ENCODE measurements at regions not wholly inside any gene's neighbourhood (a gene's known extent, or its start where the extent isn't known, plus 50 kb on each side); places are given as distances from the start of the nearest gene placed in this dataset.
A peak's percentile ranks its signal among the peaks of the same experiment; 100 is the strongest.
"Not testable (repeated sequence)": the region's sequence is repeated elsewhere in the genome, so short reads cannot be mapped to it uniquely, and the experiment has no call there.

- H3K27me3 ChIP-seq; H3K27ac ChIP-seq; H3K36me3 ChIP-seq (replicated peaks in 1 of 2; ENCODE audit: insufficient read depth in 1 of 2, low read depth in 2 of 2); H3K9me3 ChIP-seq; intact Hi-C loops (cut with DNase I); ATAC-seq; H3K4me3 ChIP-seq; H3K4me1 ChIP-seq; DNase-seq: not testable (repeated sequence)
- WGBS, 2 donors: no CpG with 5 or more reads among the region's 2 CpGs
Measured at GRCh38 chr2:110357616-110358015, 115.0 kb downstream of the LIMS4 start.

GRCh38 chr2:110354294-110355018, 118.2 kb downstream of the LIMS4 start:
- H3K27ac ChIP-seq: peak overlapping the region in 1 of 4 donors; percentile 48
- no CpG with 5 or more reads among the region's 5 CpGs for WGBS, 2 donors
- H3K9me3 ChIP-seq; DNase-seq; H3K27me3 ChIP-seq; H3K4me3 ChIP-seq; H3K4me1 ChIP-seq; intact Hi-C loops (cut with DNase I); H3K36me3 ChIP-seq (replicated peaks in 1 of 2; ENCODE audit: insufficient read depth in 1 of 2, low read depth in 2 of 2): not testable (repeated sequence)
- peak; percentile 91 for ATAC-seq

GRCh38 chr2:110350718-110351117, 121.9 kb downstream of the LIMS4 start:
- H3K27ac ChIP-seq; H3K4me3 ChIP-seq; H3K36me3 ChIP-seq (replicated peaks in 1 of 2; ENCODE audit: insufficient read depth in 1 of 2, low read depth in 2 of 2); DNase-seq; H3K4me1 ChIP-seq; intact Hi-C loops (cut with DNase I); H3K27me3 ChIP-seq; H3K9me3 ChIP-seq: not testable (repeated sequence)
- peak; percentile 49 for ATAC-seq

GRCh38 chr2:110348902-110349301, 123.7 kb downstream of the LIMS4 start:
- WGBS, 2 donors: no CpG with 5 or more reads among the region's 12 CpGs
- H3K4me1 ChIP-seq; H3K27ac ChIP-seq; H3K27me3 ChIP-seq; H3K4me3 ChIP-seq; H3K9me3 ChIP-seq; H3K36me3 ChIP-seq (replicated peaks in 1 of 2; ENCODE audit: insufficient read depth in 1 of 2, low read depth in 2 of 2); intact Hi-C loops (cut with DNase I); ATAC-seq: not testable (repeated sequence)
- DNase-seq: peak in 1 of 4 donors; percentile 4

GRCh38 chr2:110344405-110345035, 128.1 kb downstream of the LIMS4 start:
- H3K36me3 ChIP-seq (replicated peaks in 1 of 2; ENCODE audit: insufficient read depth in 1 of 2, low read depth in 2 of 2); intact Hi-C loops (cut with DNase I); H3K27ac ChIP-seq; ATAC-seq; H3K4me1 ChIP-seq; H3K4me3 ChIP-seq; H3K27me3 ChIP-seq; H3K9me3 ChIP-seq: not testable (repeated sequence)
- peak in 1 of 4 donors; percentile 3 for DNase-seq
- 83% methylated on average over 2 of the region's 6 CpGs; no CpG with 5 or more reads in 1 of the 2 donors for WGBS, 2 donors

- H3K27me3 ChIP-seq; H3K36me3 ChIP-seq (replicated peaks in 1 of 2; ENCODE audit: insufficient read depth in 1 of 2, low read depth in 2 of 2); intact Hi-C loops (cut with DNase I); H3K9me3 ChIP-seq; ATAC-seq; DNase-seq; H3K4me1 ChIP-seq; H3K27ac ChIP-seq; H3K4me3 ChIP-seq: not testable (repeated sequence)
- 80% methylated on average over 1 of the region's 7 CpGs; no CpG with 5 or more reads in 1 of the 2 donors for WGBS, 2 donors
Measured at GRCh38 chr2:110342077-110342476, 129.7 kb upstream of the MTLN start.

- H3K9me3 ChIP-seq; H3K27ac ChIP-seq; H3K36me3 ChIP-seq (replicated peaks in 1 of 2; ENCODE audit: insufficient read depth in 1 of 2, low read depth in 2 of 2); H3K27me3 ChIP-seq; intact Hi-C loops (cut with DNase I); DNase-seq; H3K4me3 ChIP-seq; H3K4me1 ChIP-seq: not testable (repeated sequence)
- ATAC-seq: peak; percentile 84
- no CpG with 5 or more reads among the region's 2 CpGs for WGBS, 2 donors
Measured at GRCh38 chr2:110339126-110339525, 126.8 kb upstream of the MTLN start.

- H3K36me3 ChIP-seq (replicated peaks in 1 of 2; ENCODE audit: insufficient read depth in 1 of 2, low read depth in 2 of 2); intact Hi-C loops (cut with DNase I); H3K4me3 ChIP-seq; H3K27me3 ChIP-seq; H3K4me1 ChIP-seq; ATAC-seq; H3K27ac ChIP-seq; H3K9me3 ChIP-seq: not testable (repeated sequence)
- 72 to 94% methylated on average over 3 to 14 of the region's 22 CpGs for WGBS, 2 donors
- DNase-seq: peak in 1 of 4 donors; percentile 6
Measured at GRCh38 chr2:110338277-110339003, 126.1 kb upstream of the MTLN start.

- H3K27me3 ChIP-seq; H3K9me3 ChIP-seq; H3K4me3 ChIP-seq; intact Hi-C loops (cut with DNase I); H3K36me3 ChIP-seq (replicated peaks in 1 of 2; ENCODE audit: insufficient read depth in 1 of 2, low read depth in 2 of 2); H3K27ac ChIP-seq; H3K4me1 ChIP-seq: not testable (repeated sequence)
- 20% methylated on average over 2 of the region's 5 CpGs; no CpG with 5 or more reads in 1 of the 2 donors for WGBS, 2 donors
- ATAC-seq (peak; percentile 2), DNase-seq (peak; percentile 2 to 61 (median 18))
Measured at GRCh38 chr2:110336071-110336470, 123.7 kb upstream of the MTLN start.

GRCh38 chr2:110335415-110336049, 123.2 kb upstream of the MTLN start:
- H3K36me3 ChIP-seq (replicated peaks in 1 of 2; ENCODE audit: insufficient read depth in 1 of 2, low read depth in 2 of 2); intact Hi-C loops (cut with DNase I); H3K27ac ChIP-seq; H3K27me3 ChIP-seq; H3K4me1 ChIP-seq; H3K9me3 ChIP-seq; H3K4me3 ChIP-seq: not testable (repeated sequence)
- 67% methylated on average over 1 of the region's 10 CpGs; no CpG with 5 or more reads in 1 of the 2 donors for WGBS, 2 donors
- DNase-seq (peak; percentile 3 to 68 (median 32)), ATAC-seq (peak; percentile 74)
